Psoas muscle (tissue), 7 donors: ENCODE measurements at regions not wholly inside any gene's neighbourhood (a gene's known extent, or its start where the extent isn't known, plus 50 kb on each side); places are given as distances from the start of the nearest gene placed in this dataset.
A peak's percentile ranks its signal among the peaks of the same experiment; 100 is the strongest.

Experiments
- ATAC-seq, 4 donors: fragments of 200-7000 bp; cut with Tn5 transposase; one replicate each; pipeline ENCODE4 v1.9.1; 2020; ENCODE audit warnings: moderate library complexity in 3 of 4, mild to moderate bottlenecking in 2 of 4
- DNase-seq, 2 donors: peaks; one replicate each; pipeline ENCODE4 v3.0.0-alpha.2; 2020
- H3K27ac ChIP-seq: fragments of 200-600 bp; one replicate; pipeline ENCODE4 v1.8.0; 2022
- H3K27me3 ChIP-seq, 3 donors: fragments of 200-600 bp in 1 of 3; one replicate each; pipeline versions ENCODE4 v1.6.1 to v1.8.0; 2013 to 2022; ENCODE audit warnings: low read length in 2 of 3, mild to moderate bottlenecking in 2 of 3, moderate library complexity in 1 of 3; ENCODE audit not compliant: insufficient read depth in 3 of 3
- H3K36me3 ChIP-seq, 2 donors: fragments of 200-600 bp in 1 of 2; one replicate each; pipeline versions ENCODE4 v1.6.1 to v1.8.0; 2013 to 2022; ENCODE audit warnings: low read depth in 1 of 2, mild to moderate bottlenecking in 1 of 2, moderate library complexity in 1 of 2; ENCODE audit not compliant: insufficient read depth in 1 of 2
- H3K4me1 ChIP-seq: fragments of 200-600 bp; one replicate; pipeline ENCODE4 v1.8.0; 2022
- H3K4me3 ChIP-seq: fragments of 200-600 bp; one replicate; pipeline ENCODE4 v1.8.0; 2022; ENCODE audit warnings: mild to moderate bottlenecking
- H3K9me3 ChIP-seq: fragments of 200-600 bp; one replicate; pipeline ENCODE4 v1.8.0; 2022
- CTCF ChIP-seq: fragments of 200-600 bp; IDR thresholded peaks from one replicate; pipeline ENCODE4 v1.8.0; 2022; ENCODE audit warnings: antibody characterized with exemption
- WGBS, 3 donors: extraction: QIAGEN DNeasy Blood & Tissue Kit; methylation state at CpG; one replicate each; pipeline versions ENCODE4 v1.1.6 to v1.1.7; 2013; 5-methylcytosine and 5-hydroxymethylcytosine counted together
- intact Hi-C, 2 donors: fragments of 100-400 bp; cut with DNase I; formaldehyde crosslinking; loops; one replicate each; pipeline versions ENCODE4 v1.11.0 to v1.14.2; 2022
- donor health status: healthy with polysubstance abuse.
- donor health status: DM: no; HTN: no; CAD: no; lungs with moderate emphysema.
- donor health status: Bipolar disorder and iron deficiency.
- donor health status: healthy.
- donor health status: DM: yes; HTN: yes; CAD: no.
- donor health status: DM: no; HTN: no; CAD: no.
- donor health status: DM: yes; HTN: yes; CAD: no.

- DNase-seq (no peak), ATAC-seq (no peak)
- intact Hi-C loops: no loop called here
- WGBS, 3 donors: 77 to 91% (median 83%) methylated on average over 1 of the region's 1 CpG
- no peaks in the 10 kb centered on the region for H3K9me3 ChIP-seq
- no peak overlapping the region for H3K4me3 ChIP-seq
- H3K27ac ChIP-seq: no peak overlapping the region
- TF ChIP-seq CTCF: no peak
- no peaks in the 10 kb centered on the region for H3K4me1 ChIP-seq
- no peaks in the 10 kb centered on the region for H3K36me3 ChIP-seq
- no peaks in the 10 kb centered on the region for H3K27me3 ChIP-seq
These were observed 247.8 kb upstream of the OR4E1 start for GRCh38 chr14:21921453-21921852.

DNA sequence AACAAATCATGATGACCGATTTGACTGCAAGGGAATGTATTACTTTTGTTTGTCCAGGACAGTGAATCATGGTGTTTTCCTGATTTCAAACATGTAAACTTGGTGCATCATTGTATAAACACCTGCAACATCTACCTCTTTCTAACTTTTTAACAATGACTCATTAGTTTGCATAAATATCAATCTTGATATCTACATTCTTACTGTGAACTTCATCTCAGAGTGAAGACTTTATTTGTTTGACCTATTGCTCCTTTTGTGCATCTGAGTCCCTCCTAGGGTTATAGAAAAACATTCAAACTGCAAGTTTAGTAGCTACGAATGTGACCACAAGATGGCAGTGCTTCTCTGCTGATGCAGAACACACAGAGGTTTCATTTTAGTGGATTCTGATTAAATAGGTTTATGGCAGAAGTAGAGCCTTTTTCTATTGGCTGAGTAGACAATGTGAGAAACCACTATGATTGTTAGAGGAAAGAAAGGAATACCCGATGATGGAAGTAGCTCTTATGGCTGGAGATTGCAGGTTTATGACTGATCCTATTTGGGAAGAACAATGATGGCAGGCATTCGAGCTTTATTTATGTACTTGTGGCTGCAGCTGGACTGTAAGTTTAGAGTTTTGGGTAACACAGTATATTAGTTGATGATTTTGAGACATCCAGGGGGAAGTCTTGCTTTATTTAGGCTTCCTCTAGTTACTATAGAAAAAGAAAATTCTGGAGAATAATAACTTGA is 244.2 kb upstream of the OR4E1 start:
- no peaks in the 10 kb centered on the region for H3K4me1 ChIP-seq
- no peaks in the 10 kb centered on the region for H3K36me3 ChIP-seq
- ATAC-seq (no peak), DNase-seq (no peak)
- intact Hi-C loops: no loop called here
- no peak overlapping the region for H3K4me3 ChIP-seq
- no peaks in the 10 kb centered on the region for H3K9me3 ChIP-seq
- no peak overlapping the region for H3K27ac ChIP-seq
- 14 to 20% (median 15%) methylated on average over 4 of the region's 4 CpGs for WGBS, 3 donors
- H3K27me3 ChIP-seq: no peaks in the 10 kb centered on the region
- TF ChIP-seq CTCF: peak; percentile 38

DNA sequence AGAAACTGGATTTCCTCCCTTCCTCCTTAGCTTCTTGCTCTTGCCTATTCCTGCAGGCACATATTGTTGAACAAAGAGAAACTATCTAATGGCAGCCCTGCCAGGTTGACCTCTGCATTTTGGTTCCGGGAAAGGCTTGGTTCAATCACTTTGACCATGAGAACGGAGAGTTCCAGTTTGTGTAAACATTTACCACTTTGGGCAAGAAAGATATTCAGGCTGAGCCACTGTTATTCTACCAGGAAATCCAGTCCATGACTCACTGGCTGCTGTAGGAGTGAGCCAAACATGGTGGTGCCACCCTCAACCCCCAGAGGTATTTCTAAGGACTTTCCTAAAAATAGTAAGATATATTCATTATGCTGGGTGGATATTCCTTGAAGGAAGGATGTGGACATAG is 242.2 kb upstream of the OR4E1 start:
- Histone ChIP-seq H3K36me3 (no peaks in the 10 kb centered on the region), H3K4me1 (no peaks in the 10 kb centered on the region), H3K4me3 (no peak overlapping the region), H3K9me3 (no peaks in the 10 kb centered on the region), H3K27me3 (no peaks in the 10 kb centered on the region), H3K27ac (no peak overlapping the region)
- 52 to 78% (median 74%) methylated on average over 2 of the region's 2 CpGs for WGBS, 3 donors
- intact Hi-C loops: no loop called here
- ATAC-seq (no peak), DNase-seq (no peak)
- TF ChIP-seq CTCF: no peak

GRCh38 chr14:21913759-21914158 is 240.1 kb upstream of the OR4E1 start:
- no peak overlapping the region for H3K27ac ChIP-seq
- H3K4me3 ChIP-seq: no peak overlapping the region
- no peaks in the 10 kb centered on the region for H3K36me3 ChIP-seq
- 8 to 16% (median 13%) methylated on average over 6 of the region's 6 CpGs for WGBS, 3 donors
- DNase-seq (peak; percentile 18 to 44), ATAC-seq (no peak)
- intact Hi-C loops: no loop called here
- H3K9me3 ChIP-seq: no peaks in the 10 kb centered on the region
- H3K27me3 ChIP-seq: no peaks in the 10 kb centered on the region
- no peak for TF ChIP-seq CTCF
- H3K4me1 ChIP-seq: no peaks in the 10 kb centered on the region

DNA sequence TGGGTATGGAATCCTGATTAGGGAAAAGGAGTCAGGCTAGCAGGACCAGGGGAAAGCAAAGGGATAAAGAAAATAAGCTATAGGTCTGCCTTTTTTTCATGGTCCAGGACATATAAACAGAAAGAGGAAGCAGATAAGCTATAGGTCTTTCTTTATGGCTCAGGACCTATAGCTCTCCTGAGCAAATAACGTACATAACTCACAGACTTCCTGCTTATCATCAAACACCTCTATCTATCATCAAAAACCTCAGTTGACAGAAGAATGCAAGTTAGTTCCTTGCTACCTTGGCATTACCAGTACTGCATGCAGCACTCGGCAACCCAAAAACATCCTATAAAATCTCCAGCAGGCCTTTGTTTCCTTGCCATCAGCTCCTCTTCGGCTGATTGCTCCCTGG is 238.7 kb upstream of the OR4E1 start:
- no peak for DNase-seq
- Histone ChIP-seq H3K4me3 (no peak overlapping the region), H3K27ac (no peak overlapping the region), H3K36me3 (no peaks in the 10 kb centered on the region), H3K4me1 (no peaks in the 10 kb centered on the region), H3K9me3 (no peaks in the 10 kb centered on the region), H3K27me3 (no peaks in the 10 kb centered on the region)
- no peak for TF ChIP-seq CTCF
- intact Hi-C loops: no loop called here
- ATAC-seq: no peak
- WGBS, 3 donors: 71 to 76% (median 71%) methylated on average over 3 of the region's 3 CpGs
